B cell (primary cell): ENCODE measurements at regions not wholly inside any gene's neighbourhood (a gene's known extent, or its start where the extent isn't known, plus 50 kb on each side); places are given as distances from the start of the nearest gene placed in this dataset.

Source experiments
- ATAC-seq: fragments of 200-7000 bp; cut with Tn5 transposase; one replicate; pipeline ENCODE4 v1.10.0; 2021; ENCODE audit warnings: low read depth, mild to moderate bottlenecking, moderate number of reproducible peaks, moderate library complexity
- CTCF ChIA-PET: fragments of 350-600 bp; sonication (Branson Sonifier 250); formaldehyde crosslinking; loops from one replicate; lab custom pipeline; 2021; ENCODE audit warnings: antibody characterized with exemption, inconsistent platforms; lab: Charles Lee
- POLR2A ChIA-PET: fragments of 350-600 bp; sonication (Branson Sonifier 250); formaldehyde crosslinking; loops from one replicate; lab custom pipeline; 2021; ENCODE audit warnings: antibody characterized with exemption; lab: Charles Lee
- DNase-seq: peaks from one replicate; pipeline ENCODE4 v3.0.0; 2013
- H2AFZ ChIP-seq: 2 replicates; pipeline ENCODE4 v1.6.1; 2012; ENCODE audit warnings: mild to moderate bottlenecking, low read depth, low read length; ENCODE audit not compliant: insufficient read depth, poor library complexity, severe bottlenecking
- H3K27ac ChIP-seq, 2 donors: 1 replicate in 1 of 2; 2 replicates in 1 of 2; pipeline ENCODE4 v1.5.1; 2012 to 2013; ENCODE audit warnings: low read length in 2 of 2, mild to moderate bottlenecking in 2 of 2, moderate library complexity in 1 of 2
- H3K27me3 ChIP-seq, 4 experiments: fragments of 200-600 bp in 1 of 4; sonication (generic) in 1 of 4; replicated peaks in 1 of 4; 1 replicate in 2 of 4; 2 replicates in 2 of 4; pipeline versions ENCODE4 v1.6.1 to v1.7.0; 2013 to 2016; ENCODE audit warnings: low read length in 3 of 4, mild to moderate bottlenecking in 2 of 4, mixed read lengths in 1 of 4, moderate library complexity in 1 of 4; ENCODE audit not compliant: insufficient read depth in 4 of 4, control insufficient read depth in 3 of 4; ENCODE audit errors: control extremely low read depth in 1 of 4
- H3K36me3 ChIP-seq, 2 experiments: replicated peaks in 1 of 2; 1 replicate in 1 of 2; 2 replicates in 1 of 2; pipeline versions ENCODE4 v1.6.1 to v1.7.1; 2013; ENCODE audit warnings: low read length in 1 of 2; ENCODE audit not compliant: insufficient read depth in 2 of 2, control insufficient read depth in 1 of 2; ENCODE audit errors: control extremely low read depth in 1 of 2, extremely low read depth in 1 of 2
- H3K4me1 ChIP-seq, 2 donors: fragments of 200-600 bp in 1 of 2; sonication (generic) in 1 of 2; 1 replicate in 1 of 2; 2 replicates in 1 of 2; pipeline versions ENCODE4 v1.5.1 to v1.6.1; 2013 to 2017; ENCODE audit warnings: low read length in 2 of 2; ENCODE audit not compliant: control insufficient read depth in 2 of 2, insufficient read depth in 2 of 2
- H3K4me2 ChIP-seq: replicated peaks from 2 replicates; pipeline ENCODE3; 2012; ENCODE audit warnings: mild to moderate bottlenecking, low read depth, low read length; ENCODE audit not compliant: poor library complexity, severe bottlenecking
- H3K4me3 ChIP-seq, 5 experiments: fragments of 200-600 bp in 1 of 5; sonication (generic) in 1 of 5; 1 replicate in 3 of 5; 2 replicates in 2 of 5; pipeline versions ENCODE4 v1.5.1 to v1.7.0; 2011 to 2016; ENCODE audit warnings: low read length in 4 of 5, mild to moderate bottlenecking in 4 of 5, low read depth in 2 of 5, control low read depth in 1 of 5, moderate library complexity in 1 of 5; ENCODE audit not compliant: insufficient read depth in 1 of 5; ENCODE audit errors: control extremely low read depth in 1 of 5, extremely low read depth in 1 of 5
- H3K79me2 ChIP-seq: fragments of 200-600 bp; sonication (generic); one replicate; pipeline ENCODE4 v1.6.0; 2016; ENCODE audit warnings: low read length; ENCODE audit not compliant: control insufficient read depth, insufficient read depth
- H3K9ac ChIP-seq: fragments of 200-600 bp; sonication (generic); 2 replicates; pipeline ENCODE4 v1.6.1; 2017; ENCODE audit warnings: mild to moderate bottlenecking, low read length, moderate library complexity
- H3K9me3 ChIP-seq, 3 donors: one replicate each; pipeline versions ENCODE4 v1.6.1 to v1.7.1; 2013; ENCODE audit warnings: low read length in 2 of 3; ENCODE audit not compliant: control insufficient read depth in 2 of 3, insufficient read depth in 1 of 3; ENCODE audit errors: control extremely low read depth in 1 of 3
- H4K20me1 ChIP-seq: 2 replicates; pipeline ENCODE4 v1.6.0; 2012; ENCODE audit warnings: mild to moderate bottlenecking, low read length; ENCODE audit not compliant: insufficient read depth, control insufficient read depth, poor library complexity, severe bottlenecking
- H3K27ac Mint-ChIP-seq: one replicate; pipeline ENCODE4 v1.8.0; 2021; ENCODE audit warnings: mixed read lengths
- H3K27me3 Mint-ChIP-seq: one replicate; pipeline ENCODE4 v1.8.0; 2021; ENCODE audit warnings: mixed read lengths
- H3K4me1 Mint-ChIP-seq: one replicate; pipeline ENCODE4 v1.8.0; 2021; ENCODE audit warnings: mixed read lengths
- H3K4me3 Mint-ChIP-seq: one replicate; pipeline ENCODE4 v1.8.0; 2021; ENCODE audit warnings: mixed read lengths
- H3K9me3 Mint-ChIP-seq: one replicate; pipeline ENCODE4 v1.8.0; 2022; ENCODE audit warnings: mixed read lengths; ENCODE audit not compliant: insufficient read depth
- CTCF ChIP-seq: fragments of 200-600 bp; IDR thresholded peaks from one replicate; pipeline ENCODE4 v1.8.0; 2022; ENCODE audit warnings: antibody characterized with exemption, mild to moderate bottlenecking
- EZH2 ChIP-seq: IDR thresholded peaks from 2 replicates; pipeline ENCODE4 v1.6.1; 2012; ENCODE audit warnings: borderline replicate concordance, low read depth, mild to moderate bottlenecking, moderate library complexity, low read length; ENCODE audit not compliant: insufficient read depth, poor library complexity, severe bottlenecking
- WGBS: methylation state at CpG from one replicate; pipeline ENCODE4 v1.1.5; 2013; ENCODE audit warnings: missing lambda C conversion rate; ENCODE audit not compliant: insufficient coverage; 5-methylcytosine and 5-hydroxymethylcytosine counted together
- intact Hi-C: fragments of 100-400 bp; cut with micrococcal nuclease; formaldehyde crosslinking; loops from one replicate; pipeline ENCODE4 v1.10.0; 2022

GRCh38 chr1:38128511-38128910 is 81.9 kb upstream of the POU3F1 start:
- H3K4me1 ChIP-seq, result no peaks in the 10 kb centered on the region
- WGBS, result 100% methylated on average over 1 of the region's 2 CpGs
- Mint-ChIP-seq H3K4me3 (no peak overlapping the region), H3K4me1 (no peaks in the 10 kb centered on the region), H3K27ac (no peak overlapping the region), H3K27me3 (peaks cover 19% of the 10 kb centered on the region), H3K9me3 (no peaks in the 10 kb centered on the region)
- H4K20me1 ChIP-seq, result no peaks in the 10 kb centered on the region
- peaks cover 0 to 15% (median 2%) of the 10 kb centered on the region in 4 experiments for H3K27me3 ChIP-seq
- ChIA-PET CTCF (interaction anchor here (0.6 kb wide), 1 partner anchor 50 kb away, joined by 3 read pairs; no protein-coding TSS in a partner anchor), POLR2A (no interaction called here)
- no peaks in the 10 kb centered on the region for H3K79me2 ChIP-seq
- H2AFZ ChIP-seq, result no peak overlapping the region
- no peak for ATAC-seq
- no peaks in the 10 kb centered on the region for H3K36me3 ChIP-seq
- H3K4me2 ChIP-seq, result no peak overlapping the region
- H3K9me3 ChIP-seq, result no peaks in the 10 kb centered on the region
- intact Hi-C loops, result no loop called here
- DNase-seq, result no peak
- H3K27ac ChIP-seq, result no peak overlapping the region
- H3K9ac ChIP-seq, result no peak overlapping the region
- no peak for TF ChIP-seq EZH2
- no peak for TF ChIP-seq CTCF
- H3K4me3 ChIP-seq, result no peak overlapping the region

- H3K4me1 Mint-ChIP-seq, result no peaks in the 10 kb centered on the region
- no peak overlapping the region for H3K27ac Mint-ChIP-seq
- no peak overlapping the region for H3K4me2 ChIP-seq
- no peak overlapping the region for H3K4me3 Mint-ChIP-seq
- ChIA-PET POLR2A (no interaction called here), CTCF (interaction anchor here (0.6 kb wide), 1 partner anchor 1176 kb away, joined by 3 read pairs; no protein-coding TSS in a partner anchor)
- no peak for ATAC-seq
- H3K9ac ChIP-seq, result no peak overlapping the region
- 73% methylated on average over 2 of the region's 2 CpGs for WGBS
- no peak overlapping the region for H3K4me3 ChIP-seq
- peaks cover 0 to 11% (median 2%) of the 10 kb centered on the region in 4 experiments for H3K27me3 ChIP-seq
- intact Hi-C loops, result no loop called here
- H3K9me3 Mint-ChIP-seq, result no peaks in the 10 kb centered on the region
- H3K27me3 Mint-ChIP-seq, result peaks cover 15% of the 10 kb centered on the region
- no peak overlapping the region for H2AFZ ChIP-seq
- H3K79me2 ChIP-seq, result no peaks in the 10 kb centered on the region
- TF ChIP-seq CTCF (no peak), EZH2 (no peak)
- H3K9me3 ChIP-seq, result no peaks in the 10 kb centered on the region
- H3K4me1 ChIP-seq, result no peaks in the 10 kb centered on the region
- H4K20me1 ChIP-seq, result no peaks in the 10 kb centered on the region
- no peak for DNase-seq
- no peak overlapping the region for H3K27ac ChIP-seq
- H3K36me3 ChIP-seq, result no peaks in the 10 kb centered on the region
Observed at GRCh38 chr1:38127428-38127827, 80.8 kb upstream of the POU3F1 start.
